Neural progenitor cell (in vitro differentiated cells): ENCODE measurements at regions not wholly inside any gene's neighbourhood (a gene's known extent, or its start where the extent isn't known, plus 50 kb on each side); places are given as distances from the start of the nearest gene placed in this dataset.

ENCODE experiments used
- DNase-seq: peaks from one replicate; pipeline ENCODE4 v3.0.0-alpha.2; 2016; ENCODE audit warnings: low spot score
- H2AFZ ChIP-seq: fragments of 200-600 bp; sonication (generic); replicated peaks from 2 replicates; pipeline ENCODE4 v1.6.1; 2016; ENCODE audit warnings: antibody characterized with exemption
- H3F3A ChIP-seq: fragments of 200-600 bp; sonication (generic); 2 replicates; pipeline ENCODE4 v1.6.1; 2016; ENCODE audit warnings: antibody characterized with exemption, low read depth
- H3K27ac ChIP-seq: fragments of 200-600 bp; sonication (generic); 2 replicates; pipeline ENCODE4 v1.5.1; 2016; ENCODE audit warnings: mild to moderate bottlenecking
- H3K27me3 ChIP-seq: fragments of 200-600 bp; sonication (generic); 2 replicates; pipeline ENCODE4 v1.6.1; 2016; ENCODE audit warnings: mild to moderate bottlenecking, moderate library complexity
- H3K36me3 ChIP-seq: fragments of 200-600 bp; sonication (generic); 2 replicates; pipeline ENCODE4 v1.5.1; 2016
- H3K4me1 ChIP-seq: fragments of 200-600 bp; sonication (generic); 2 replicates; pipeline ENCODE4 v1.6.1; 2016; ENCODE audit warnings: mixed run types
- H3K4me2 ChIP-seq: fragments of 200-600 bp; sonication (generic); 2 replicates; pipeline ENCODE4 v1.6.1; 2016
- H3K4me3 ChIP-seq: fragments of 200-600 bp; sonication (generic); 2 replicates; pipeline ENCODE4 v1.5.1; 2016
- H3K79me2 ChIP-seq: fragments of 200-600 bp; sonication (generic); 2 replicates; pipeline ENCODE4 v1.6.1; 2016; ENCODE audit warnings: low read depth
- H3K9ac ChIP-seq: fragments of 200-600 bp; sonication (generic); 2 replicates; pipeline ENCODE4 v1.6.1; 2016
- H3K9me3 ChIP-seq: fragments of 200-600 bp; sonication (generic); 2 replicates; pipeline ENCODE4 v1.5.1; 2016; ENCODE audit warnings: low read depth
- H4K20me1 ChIP-seq: fragments of 200-600 bp; sonication (generic); 2 replicates; pipeline ENCODE4 v1.6.1; 2016; ENCODE audit warnings: low read depth
- H3K27ac Mint-ChIP-seq: 3 replicates; pipeline ENCODE4 v1.8.0; 2021; ENCODE audit warnings: mixed read lengths
- H3K27me3 Mint-ChIP-seq: 2 replicates; pipeline ENCODE4 v1.8.0; 2022; ENCODE audit warnings: low read depth, mild to moderate bottlenecking, inconsistent platforms, moderate library complexity, mixed read lengths; ENCODE audit not compliant: insufficient read depth
- H3K36me3 Mint-ChIP-seq: 3 replicates; pipeline ENCODE4 v1.8.0; 2021; ENCODE audit warnings: mixed read lengths
- H3K4me1 Mint-ChIP-seq: 3 replicates; pipeline ENCODE4 v1.8.0; 2021; ENCODE audit warnings: mixed read lengths
- H3K4me3 Mint-ChIP-seq: 3 replicates; pipeline ENCODE4 v1.8.0; 2021; ENCODE audit warnings: mild to moderate bottlenecking, moderate library complexity, mixed read lengths
- H3K9me3 Mint-ChIP-seq: 3 replicates; pipeline ENCODE4 v1.8.0; 2020; ENCODE audit warnings: mixed read lengths
- EZH2 ChIP-seq: fragments of 200-600 bp; sonication (generic); IDR thresholded peaks from 2 replicates; pipeline ENCODE4 v1.6.1; 2017; ENCODE audit warnings: antibody characterized with exemption, mild to moderate bottlenecking, moderate library complexity
- EZH2phosphoT487 ChIP-seq: fragments of 200-600 bp; sonication (generic); IDR thresholded peaks from 2 replicates; pipeline ENCODE4 v1.6.1; 2017; ENCODE audit warnings: antibody characterized with exemption
- TF ChIP-seq, protein P1 (sequence below): fragments of 200-600 bp; sonication (generic); IDR thresholded peaks from 2 replicates; pipeline ENCODE4 v1.5.1; 2017; ENCODE audit warnings: antibody characterized with exemption, mild to moderate bottlenecking

DNA sequence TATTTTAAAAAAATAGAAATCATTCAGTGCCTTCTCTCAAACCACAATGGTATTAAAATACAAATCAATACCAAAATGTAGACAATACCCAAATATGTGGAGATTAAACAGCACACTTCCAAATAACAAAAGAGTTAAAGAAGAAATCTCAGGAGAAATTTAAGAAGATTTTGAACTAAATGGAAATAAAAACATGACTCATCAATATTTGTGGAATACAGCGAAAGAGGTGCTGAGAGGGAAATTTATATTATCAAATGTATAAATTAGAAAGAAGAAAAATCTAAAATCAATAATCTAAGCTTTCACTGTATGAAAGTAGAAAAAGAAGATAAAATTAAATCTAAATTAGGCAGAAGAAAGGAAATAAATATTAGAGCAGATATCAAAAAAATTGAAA lies 233.1 kb downstream of the RPIA start:
- no peaks in the 10 kb centered on the region for H3K4me1 Mint-ChIP-seq
- no peaks in the 10 kb centered on the region for H3K36me3 ChIP-seq
- no peak for DNase-seq
- H3K4me3 ChIP-seq, result no peak overlapping the region
- H3K27me3 ChIP-seq, result no peaks in the 10 kb centered on the region
- TF ChIP-seq EZH2phosphoT487 (no peak), EZH2 (no peak)
- TF ChIP-seq, protein P1, sequence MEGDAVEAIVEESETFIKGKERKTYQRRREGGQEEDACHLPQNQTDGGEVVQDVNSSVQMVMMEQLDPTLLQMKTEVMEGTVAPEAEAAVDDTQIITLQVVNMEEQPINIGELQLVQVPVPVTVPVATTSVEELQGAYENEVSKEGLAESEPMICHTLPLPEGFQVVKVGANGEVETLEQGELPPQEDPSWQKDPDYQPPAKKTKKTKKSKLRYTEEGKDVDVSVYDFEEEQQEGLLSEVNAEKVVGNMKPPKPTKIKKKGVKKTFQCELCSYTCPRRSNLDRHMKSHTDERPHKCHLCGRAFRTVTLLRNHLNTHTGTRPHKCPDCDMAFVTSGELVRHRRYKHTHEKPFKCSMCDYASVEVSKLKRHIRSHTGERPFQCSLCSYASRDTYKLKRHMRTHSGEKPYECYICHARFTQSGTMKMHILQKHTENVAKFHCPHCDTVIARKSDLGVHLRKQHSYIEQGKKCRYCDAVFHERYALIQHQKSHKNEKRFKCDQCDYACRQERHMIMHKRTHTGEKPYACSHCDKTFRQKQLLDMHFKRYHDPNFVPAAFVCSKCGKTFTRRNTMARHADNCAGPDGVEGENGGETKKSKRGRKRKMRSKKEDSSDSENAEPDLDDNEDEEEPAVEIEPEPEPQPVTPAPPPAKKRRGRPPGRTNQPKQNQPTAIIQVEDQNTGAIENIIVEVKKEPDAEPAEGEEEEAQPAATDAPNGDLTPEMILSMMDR, result no peak
- no peaks in the 10 kb centered on the region for H3K36me3 Mint-ChIP-seq
- no peak overlapping the region for H3K9ac ChIP-seq
- H3K27me3 Mint-ChIP-seq, result no peaks in the 10 kb centered on the region
- H3K79me2 ChIP-seq, result no peaks in the 10 kb centered on the region
- peaks cover 33% of the 10 kb centered on the region for H3K9me3 ChIP-seq
- no peaks in the 10 kb centered on the region for H3K4me1 ChIP-seq
- H4K20me1 ChIP-seq, result no peaks in the 10 kb centered on the region
- peaks cover 8% of the 10 kb centered on the region for H3K9me3 Mint-ChIP-seq
- no peaks in the 10 kb centered on the region for H3F3A ChIP-seq
- no peak overlapping the region for H3K27ac ChIP-seq
- no peak overlapping the region for H3K27ac Mint-ChIP-seq
- H3K4me2 ChIP-seq, result no peak overlapping the region
- no peak overlapping the region for H3K4me3 Mint-ChIP-seq
- H2AFZ ChIP-seq, result no peak overlapping the region

DNA sequence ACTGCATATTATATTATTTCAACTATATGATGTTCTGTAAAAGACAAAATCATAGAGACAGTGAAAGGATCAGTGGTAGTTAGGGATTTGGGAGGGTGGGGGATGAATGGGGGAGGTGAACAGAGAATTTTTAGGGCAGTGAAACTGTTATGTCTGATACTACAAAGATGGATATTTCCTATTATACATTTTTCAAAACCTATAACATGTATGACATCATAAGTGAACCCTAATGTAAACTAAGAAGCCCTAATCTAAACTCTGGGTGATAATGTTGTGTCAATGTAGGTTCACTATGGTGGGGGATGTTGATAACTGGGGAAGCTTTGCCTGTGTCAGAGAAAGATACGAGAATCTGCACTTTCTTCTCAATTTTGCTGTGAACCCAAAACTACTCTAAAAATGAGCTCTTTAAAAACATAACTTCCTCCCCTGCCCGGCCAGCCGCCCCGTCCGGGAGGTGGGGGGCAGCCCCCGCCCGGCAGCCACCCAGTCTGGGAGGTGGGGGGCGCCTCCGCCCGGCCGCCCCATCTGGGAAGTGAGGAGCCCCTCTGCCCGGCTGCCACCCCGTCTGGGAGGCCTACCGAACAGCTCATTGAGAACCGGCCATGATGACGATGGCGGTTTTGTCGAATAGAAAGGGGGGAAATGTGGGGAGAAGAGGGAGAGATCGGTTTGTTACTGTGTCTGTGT lies 234.4 kb downstream of the RPIA start:
- H3K9ac ChIP-seq, result no peak overlapping the region
- H3K27ac ChIP-seq, result no peak overlapping the region
- no peaks in the 10 kb centered on the region for H4K20me1 ChIP-seq
- Mint-ChIP-seq H3K27me3 (no peaks in the 10 kb centered on the region), H3K27ac (no peak overlapping the region), H3K4me3 (no peak overlapping the region), H3K9me3 (peaks cover 8% of the 10 kb centered on the region), H3K4me1 (no peaks in the 10 kb centered on the region), H3K36me3 (no peaks in the 10 kb centered on the region)
- no peak overlapping the region for H3K4me3 ChIP-seq
- H3K36me3 ChIP-seq, result no peaks in the 10 kb centered on the region
- H2AFZ ChIP-seq, result no peak overlapping the region
- no peaks in the 10 kb centered on the region for H3F3A ChIP-seq
- DNase-seq, result no peak
- H3K4me2 ChIP-seq, result no peak overlapping the region
- H3K27me3 ChIP-seq, result no peaks in the 10 kb centered on the region
- peaks cover 43% of the 10 kb centered on the region for H3K9me3 ChIP-seq
- TF ChIP-seq EZH2phosphoT487, result no peak
- no peak for TF ChIP-seq EZH2
- TF ChIP-seq, protein P1, result no peak
- H3K4me1 ChIP-seq, result no peaks in the 10 kb centered on the region
- H3K79me2 ChIP-seq, result no peaks in the 10 kb centered on the region

DNA sequence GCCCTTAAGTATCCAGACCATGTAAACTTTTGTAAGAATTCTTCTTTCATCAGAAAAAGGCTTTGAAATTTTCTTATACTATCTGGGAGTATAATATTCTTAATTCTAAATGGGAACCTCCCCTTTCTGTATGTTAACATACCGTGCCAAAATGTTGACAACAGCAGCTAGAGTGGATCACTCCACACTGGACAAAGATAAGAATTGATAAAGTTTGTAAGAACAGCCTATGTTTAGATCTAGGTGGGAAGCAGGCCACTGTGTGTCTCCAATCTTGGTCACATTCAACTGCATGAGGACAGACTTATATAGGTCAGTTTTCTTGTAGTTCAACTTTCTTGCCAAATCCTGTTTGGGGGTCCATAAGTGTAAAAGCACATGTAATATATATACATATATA lies 235.7 kb downstream of the RPIA start:
- H3K27ac Mint-ChIP-seq, result no peak overlapping the region
- peaks cover 4% of the 10 kb centered on the region for H3K9me3 Mint-ChIP-seq
- H4K20me1 ChIP-seq, result no peaks in the 10 kb centered on the region
- no peak overlapping the region for H3K4me3 Mint-ChIP-seq
- H3K4me2 ChIP-seq, result no peak overlapping the region
- H3K36me3 ChIP-seq, result no peaks in the 10 kb centered on the region
- no peaks in the 10 kb centered on the region for H3K36me3 Mint-ChIP-seq
- peaks cover 36% of the 10 kb centered on the region for H3K9me3 ChIP-seq
- TF ChIP-seq EZH2phosphoT487 (no peak), EZH2 (no peak)
- TF ChIP-seq, protein P1, result no peak
- no peak overlapping the region for H3K9ac ChIP-seq
- H3K27ac ChIP-seq, result no peak overlapping the region
- DNase-seq, result no peak
- H3K27me3 Mint-ChIP-seq, result no peaks in the 10 kb centered on the region
- no peaks in the 10 kb centered on the region for H3F3A ChIP-seq
- H3K4me1 Mint-ChIP-seq, result no peaks in the 10 kb centered on the region
- no peaks in the 10 kb centered on the region for H3K79me2 ChIP-seq
- no peaks in the 10 kb centered on the region for H3K4me1 ChIP-seq
- H3K4me3 ChIP-seq, result no peak overlapping the region
- H3K27me3 ChIP-seq, result no peaks in the 10 kb centered on the region
- no peak overlapping the region for H2AFZ ChIP-seq
